Hippocampal formation (tissue), 2 donors: ENCODE measurements at regions not wholly inside any gene's neighbourhood (a gene's known extent, or its start where the extent isn't known, plus 50 kb on each side); places are given as distances from the start of the nearest gene placed in this dataset.
"Not testable (repeated sequence)": the region's sequence is repeated elsewhere in the genome, so short reads cannot be mapped to it uniquely, and the experiment has no call there.

ENCODE experiments used
- DNase-seq, 2 donors: peaks; one replicate each; lab custom pipeline; 2025; lab: John Stamatoyannopoulos, UW

DNA sequence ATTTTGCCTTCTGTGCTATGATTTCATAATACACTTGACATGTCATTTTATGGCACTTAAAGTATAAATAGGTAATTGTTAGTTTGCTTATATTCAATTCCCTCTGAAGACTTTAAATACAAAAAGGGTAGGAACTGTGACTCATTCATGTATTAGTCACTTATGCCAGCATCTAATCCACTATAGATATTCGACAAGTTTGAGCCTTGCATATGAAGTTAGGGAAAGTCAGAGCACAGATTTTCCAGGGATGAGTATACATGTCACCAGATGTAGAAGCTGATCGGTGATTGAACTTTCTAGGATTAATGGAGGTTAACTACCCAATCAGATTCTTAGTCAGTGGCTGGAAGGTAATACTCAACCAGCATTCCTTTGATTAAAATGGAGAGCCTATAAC lies 1321.5 kb downstream of the XPNPEP1 start:
- no peak for DNase-seq

DNA sequence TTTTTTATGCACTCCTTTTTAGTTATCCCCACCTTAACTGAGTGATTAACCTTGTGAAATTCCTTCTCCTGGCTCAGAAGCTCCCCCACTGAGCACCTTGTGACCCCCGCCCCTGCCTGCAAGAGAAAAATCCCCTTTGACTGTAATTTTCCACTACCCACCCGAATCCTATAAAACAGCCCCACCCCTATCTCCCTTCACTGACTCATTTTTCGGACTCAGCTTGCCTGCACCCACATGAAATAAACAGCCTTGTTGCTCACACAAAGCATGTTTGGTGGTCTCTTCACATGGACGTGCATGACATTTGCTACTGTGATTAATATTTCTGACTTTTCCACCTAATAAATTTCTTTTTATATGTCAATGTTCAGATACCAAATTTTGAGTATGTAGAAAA lies 1322.8 kb downstream of the XPNPEP1 start:
- DNase-seq, result not testable (repeated sequence)

- not testable (repeated sequence) for DNase-seq
These were observed 1324.0 kb downstream of the XPNPEP1 start for GRCh38 chr10:108599317-108599716.

DNA sequence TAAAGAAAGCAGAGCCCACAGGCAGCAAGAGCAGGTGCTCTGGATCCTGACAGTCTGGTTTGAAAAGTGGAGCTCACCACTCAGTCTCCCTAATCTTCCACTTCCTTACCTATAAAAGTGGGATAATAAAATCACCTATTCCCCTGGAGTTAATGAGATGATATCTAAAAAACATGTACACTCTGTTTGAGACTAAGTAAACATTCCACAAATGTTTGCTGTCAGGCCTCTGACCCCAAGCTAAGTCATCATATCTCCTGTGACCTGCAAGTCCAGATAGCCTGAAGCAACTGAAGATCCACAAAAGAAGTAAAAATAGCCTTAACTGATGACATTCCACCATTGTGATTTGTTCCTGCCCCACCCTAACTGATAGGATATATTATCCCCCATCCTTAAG lies 1324.5 kb downstream of the XPNPEP1 start:
- no peak for DNase-seq

GRCh38 chr10:108598320-108598695 lies 1325.0 kb downstream of the XPNPEP1 start:
- no peak for DNase-seq

DNA sequence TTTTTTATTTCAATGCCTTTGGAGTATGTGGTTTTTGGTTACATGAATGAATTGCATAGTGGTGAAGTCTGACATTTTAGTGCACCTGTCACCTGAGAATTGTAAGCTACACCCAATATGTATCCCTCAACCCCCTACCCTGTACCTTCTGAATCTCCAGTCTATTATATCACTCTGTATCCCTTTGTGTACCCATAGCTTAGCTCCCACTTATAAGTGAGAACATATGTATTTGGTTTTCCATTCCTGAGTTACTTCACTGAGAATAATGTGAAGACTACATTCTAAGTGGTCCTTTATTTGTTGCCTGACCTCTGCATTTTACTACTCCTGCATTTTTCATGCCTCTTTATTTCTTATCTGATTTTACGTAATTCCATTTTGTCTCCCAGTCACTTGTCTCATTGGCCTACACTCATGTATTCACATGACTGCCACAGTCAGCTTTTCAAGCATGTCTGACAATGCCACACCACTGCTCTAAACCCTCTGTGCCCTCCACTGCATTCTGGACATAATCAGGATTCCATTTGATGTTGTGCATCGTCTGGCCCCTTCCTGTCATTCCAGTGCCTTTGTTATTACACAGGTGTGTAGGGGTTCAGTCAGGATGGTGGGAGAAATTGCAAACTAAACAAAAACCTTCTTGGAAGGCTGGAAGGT lies 1325.5 kb downstream of the XPNPEP1 start:
- no peak for DNase-seq

GRCh38 chr10:108597031-108597430 lies 1326.3 kb downstream of the XPNPEP1 start:
- no peak for DNase-seq

GRCh38 chr10:108592956-108593355 lies 1330.4 kb downstream of the XPNPEP1 start:
- no peak for DNase-seq

GRCh38 chr10:108591417-108591816 lies 1331.9 kb downstream of the XPNPEP1 start:
- no peak for DNase-seq

DNA sequence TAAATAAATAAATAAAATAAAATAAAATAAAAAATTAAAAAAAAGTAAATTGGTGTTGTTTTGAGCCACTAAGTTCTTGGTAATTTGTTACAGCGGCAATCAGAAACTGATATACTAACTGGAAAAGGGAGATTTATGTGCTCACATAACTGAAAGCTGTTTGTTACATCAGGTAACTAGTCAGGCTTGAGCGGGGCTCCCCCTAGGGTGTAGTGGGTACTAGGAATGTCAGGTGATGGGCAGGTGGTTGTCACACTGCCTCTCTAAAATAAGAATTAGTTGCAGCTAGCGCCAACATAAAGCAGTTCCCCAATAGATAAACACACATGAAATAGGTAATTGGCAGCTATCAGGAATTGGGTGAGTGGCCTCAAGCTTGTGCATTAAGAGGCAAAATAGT lies 1336.9 kb downstream of the XPNPEP1 start:
- DNase-seq, result no peak

- DNase-seq, result no peak
These were observed 1339.4 kb downstream of the XPNPEP1 start for GRCh38 chr10:108583877-108584276.

GRCh38 chr10:108582888-108583287 lies 1340.4 kb downstream of the XPNPEP1 start:
- DNase-seq, result no peak

DNA sequence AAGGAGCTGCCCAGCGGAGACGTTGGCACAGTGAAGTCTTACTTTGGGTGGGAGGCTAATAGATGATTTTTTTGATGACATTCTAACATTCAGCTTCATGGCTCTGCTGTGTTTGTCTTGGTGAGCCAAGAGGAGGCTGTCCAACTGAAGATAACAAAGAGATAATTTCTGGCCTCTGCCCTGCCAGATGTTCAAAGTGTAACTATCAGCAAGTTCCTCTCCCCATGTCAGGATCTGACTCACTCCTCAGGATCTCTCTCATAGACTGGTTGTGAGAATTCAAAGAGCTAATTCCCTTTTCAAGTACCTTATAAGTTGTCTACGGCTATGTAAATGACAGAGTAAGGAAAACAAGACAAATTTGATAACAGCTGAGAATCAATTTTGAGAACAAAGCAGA lies 1340.9 kb downstream of the XPNPEP1 start:
- DNase-seq, result no peak

DNA sequence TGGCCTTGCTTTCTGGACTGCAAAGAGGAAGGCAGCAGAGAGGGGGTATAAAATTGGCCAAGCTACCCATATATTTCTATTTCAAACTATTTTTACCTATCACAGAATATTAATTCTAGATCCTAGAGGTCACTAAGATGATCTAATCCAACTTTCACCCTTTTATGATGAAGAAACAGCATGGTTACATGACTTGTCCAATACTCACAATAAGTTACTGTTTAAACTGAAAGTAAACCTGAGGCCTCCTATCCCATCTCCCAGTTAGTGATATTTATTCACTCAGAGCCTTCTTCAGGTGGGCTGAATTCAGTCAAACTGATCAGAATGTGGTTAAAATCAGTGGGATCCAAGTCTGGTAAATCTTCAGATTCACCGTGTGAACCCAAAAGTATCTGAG lies 1345.1 kb downstream of the XPNPEP1 start:
- DNase-seq, result no peak

- no peak for DNase-seq
These were observed 1349.1 kb downstream of the XPNPEP1 start for GRCh38 chr10:108574233-108574632.

DNA sequence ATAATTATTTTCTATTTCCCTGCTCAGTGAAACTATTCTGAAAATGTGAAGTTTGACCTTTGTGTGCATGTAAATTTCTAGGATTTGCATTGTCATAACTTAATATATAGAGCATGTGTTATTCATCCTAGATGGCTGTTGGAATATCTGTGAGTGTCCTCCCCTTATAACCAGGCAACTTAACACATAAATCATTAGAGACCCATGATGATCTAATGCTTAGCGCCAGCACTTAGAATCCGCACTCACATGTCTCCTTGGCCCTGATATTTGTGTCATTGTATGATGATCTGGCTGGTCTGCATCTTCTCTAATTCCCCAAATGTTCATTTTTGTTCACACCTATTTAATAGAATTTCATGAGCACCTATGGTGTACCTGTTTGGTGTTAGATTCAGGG lies 1354.5 kb downstream of the XPNPEP1 start:
- DNase-seq, result no peak

DNA sequence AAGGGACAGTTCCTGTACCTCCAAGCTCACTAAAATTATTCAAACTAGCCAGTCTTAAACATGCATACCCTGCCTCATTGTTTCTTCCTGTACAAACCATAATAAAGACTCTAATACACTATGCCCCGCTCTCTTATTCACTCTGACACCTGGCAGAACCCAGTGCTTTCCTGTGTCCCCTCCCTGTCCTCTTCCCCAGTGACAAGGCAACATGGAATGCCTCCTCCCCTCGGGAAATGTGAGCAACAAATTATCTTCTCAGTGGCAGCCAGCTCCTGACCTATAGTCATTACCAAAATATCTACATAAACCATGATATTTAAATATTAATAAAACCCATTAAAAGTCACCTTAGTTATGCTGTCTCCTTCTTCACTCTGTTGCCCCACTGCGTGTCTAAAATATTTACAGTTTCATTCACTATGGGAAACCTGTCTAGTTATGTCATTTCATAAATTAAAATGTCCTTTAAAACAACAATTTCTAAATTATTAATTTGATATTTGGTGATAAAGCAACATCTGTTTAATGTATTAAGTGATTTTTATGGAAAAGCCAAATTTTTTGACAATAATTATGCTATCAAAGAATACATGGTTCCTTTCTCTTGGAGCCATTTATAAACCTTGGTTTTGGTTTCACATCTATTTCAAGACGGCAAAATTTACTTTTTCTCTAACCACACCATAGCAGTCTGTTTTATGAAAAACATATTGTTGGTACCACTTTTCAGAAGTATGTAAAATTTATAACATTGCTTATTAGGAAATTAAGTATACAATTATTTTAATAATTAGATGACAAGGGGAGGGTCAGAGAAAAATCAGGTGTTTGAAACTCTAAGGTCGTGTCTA lies 1355.2 kb downstream of the XPNPEP1 start:
- DNase-seq, result no peak

DNA sequence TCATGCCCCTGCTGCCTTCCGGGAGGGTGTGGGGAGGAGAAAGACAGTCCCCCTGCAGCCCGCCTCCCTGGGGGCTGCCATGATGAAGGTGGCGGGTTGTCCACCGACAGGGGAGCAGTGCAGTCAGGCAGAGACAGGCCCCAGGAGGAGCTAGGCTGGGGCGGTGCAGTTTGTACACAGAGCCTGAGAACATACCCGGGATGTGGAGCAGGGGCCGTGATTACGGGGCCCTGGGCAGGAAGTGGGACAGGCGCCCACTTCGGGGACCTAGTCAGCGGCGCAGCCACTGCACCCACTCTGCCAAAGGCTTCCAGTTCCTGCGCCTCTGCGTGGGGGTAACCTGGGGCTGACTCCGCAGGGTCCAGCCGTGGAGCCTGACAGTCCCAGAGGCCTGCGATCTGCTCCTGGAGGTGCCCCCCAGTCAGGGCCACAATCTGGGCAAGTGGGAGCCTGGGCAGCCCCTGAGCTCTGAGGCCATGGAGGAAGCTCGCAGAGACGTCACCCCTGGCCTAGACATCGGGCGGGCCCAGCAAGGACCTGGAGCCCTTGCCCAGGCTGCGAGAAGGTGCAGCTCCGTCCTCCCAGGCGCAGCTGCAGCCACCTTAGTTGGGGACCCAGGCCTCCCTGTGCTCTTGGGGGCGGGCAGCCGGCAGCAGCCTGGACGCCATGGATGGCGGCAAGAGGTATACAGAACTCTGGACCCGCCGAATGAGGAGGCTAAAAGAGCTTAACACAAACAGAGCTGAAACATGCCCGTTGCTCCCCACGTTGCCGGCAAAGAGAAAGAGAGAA lies 1356.8 kb downstream of the XPNPEP1 start:
- no peak for DNase-seq

GRCh38 chr10:108562105-108562504 lies 1361.2 kb downstream of the XPNPEP1 start:
- no peak for DNase-seq

DNA sequence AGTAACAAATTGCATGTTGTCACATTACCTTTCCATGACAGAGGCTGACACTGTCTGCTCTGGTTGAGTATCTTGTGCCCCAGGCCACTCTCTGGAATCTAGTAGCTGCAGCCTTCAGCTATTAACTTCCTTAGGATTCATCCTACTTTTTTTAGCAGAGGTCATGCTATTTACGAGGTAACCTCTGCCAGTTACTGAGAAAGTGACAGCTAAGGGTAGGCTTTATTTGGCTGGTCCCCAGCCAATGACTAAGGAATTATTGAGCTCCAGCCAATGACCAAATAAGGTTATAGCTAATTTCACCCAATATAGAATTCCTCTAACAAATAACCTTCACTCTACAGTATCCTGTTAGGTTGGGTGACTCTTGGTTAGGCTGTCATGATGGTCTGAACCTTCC lies 1361.7 kb downstream of the XPNPEP1 start:
- no peak for DNase-seq

- DNase-seq, result no peak
These were observed 1362.8 kb downstream of the XPNPEP1 start for GRCh38 chr10:108560488-108560887.

GRCh38 chr10:108556186-108556585 lies 1367.1 kb downstream of the XPNPEP1 start:
- no peak for DNase-seq

- no peak for DNase-seq
These were observed 1377.4 kb downstream of the XPNPEP1 start for GRCh38 chr10:108545921-108546320.
